HepG2 (cell line): ENCODE measurements at regions not wholly inside any gene's neighbourhood (a gene's known extent, or its start where the extent isn't known, plus 50 kb on each side); places are given as distances from the start of the nearest gene placed in this dataset.

Experiments
- ATAC-seq: fragments of 200-7000 bp; cut with Tn5 transposase; 3 replicates; pipeline ENCODE4 v1.9.1; 2020; ENCODE audit warnings: mild to moderate bottlenecking, moderate library complexity
- BruUV-seq: library from RNA; stranded (reverse); fragments of 400-500 nt; replicated peaks from 2 replicates; lab custom pipeline; 2021; lab: Mats Ljungman, UMichigan
- CTCF ChIA-PET: fragments of 300-600 bp; formaldehyde crosslinking; extraction: SDS; loops from one replicate; lab custom pipeline; 2021; ENCODE audit warnings: low total read pairs, inconsistent platforms, low intra/inter-chr PET ratio; lab: Yijun Ruan, JAX
- POLR2A ChIA-PET: fragments of 350-600 bp; sonication (Branson Sonifier 250); formaldehyde crosslinking; loops from one replicate; lab custom pipeline; 2020; ENCODE audit warnings: antibody characterized with exemption, inconsistent platforms; lab: Yijun Ruan, JAX
- DNase-seq: peaks from one replicate; pipeline ENCODE4 v3.0.0-alpha.2; 2015; ENCODE audit warnings: low spot score
- FAIRE-seq: peaks from 3 replicates; lab custom pipeline; 2011; peaks lifted over from hg19 to GRCh38; lab: Jason Lieb, UNC
- H2AFZ ChIP-seq: one replicate; pipeline ENCODE4 v1.6.1; 2011; ENCODE audit warnings: low read length, inconsistent platforms
- H3K27ac ChIP-seq: fragments of 300-600 bp; 3 replicates; pipeline ENCODE4 v1.8.0; 2011; ENCODE audit warnings: mixed run types, mild to moderate bottlenecking, mixed read lengths, low read length, inconsistent platforms; ENCODE audit not compliant: insufficient read depth; ENCODE audit errors: extremely low read length
- H3K27me3 ChIP-seq, 2 experiments: fragments of 200-600 bp in 1 of 2; 2 replicates in 1 of 2; 3 replicates in 1 of 2; pipeline versions ENCODE4 v1.6.0 to v1.8.0; 2011; ENCODE audit warnings: low read length in 2 of 2, mild to moderate bottlenecking in 2 of 2, moderate library complexity in 2 of 2, inconsistent platforms in 1 of 2; ENCODE audit not compliant: insufficient read depth in 2 of 2, control insufficient read depth in 1 of 2
- H3K36me3 ChIP-seq, 2 experiments: fragments of 200-600 bp in 1 of 2; replicated peaks in 1 of 2; 2 replicates in 1 of 2; 3 replicates in 1 of 2; pipeline versions ENCODE4 v1.5.1 to v1.8.0; 2011; ENCODE audit warnings: low read length in 2 of 2, inconsistent platforms in 1 of 2; ENCODE audit not compliant: insufficient read depth in 2 of 2, control insufficient read depth in 1 of 2
- H3K4me1 ChIP-seq: 2 replicates; pipeline ENCODE4 v1.5.1; 2012; ENCODE audit warnings: low read length, inconsistent platforms; ENCODE audit not compliant: insufficient read depth
- H3K4me2 ChIP-seq: 2 replicates; pipeline ENCODE4 v1.6.0; 2011; ENCODE audit warnings: low read depth, low read length, inconsistent platforms
- H3K4me3 ChIP-seq, 3 experiments: fragments of 200-600 bp in 1 of 3; sonication (generic), shearing (Covaris generic) in 1 of 3; replicated peaks in 1 of 3; 2 replicates each; pipeline ENCODE4 v1.5.1; 2011 to 2016; ENCODE audit warnings: low read length in 3 of 3, inconsistent platforms in 2 of 3, low read depth in 2 of 3, mild to moderate bottlenecking in 2 of 3, control low read depth in 1 of 3, mixed read lengths in 1 of 3; ENCODE audit not compliant: insufficient read depth in 1 of 3
- H3K79me2 ChIP-seq: one replicate; pipeline ENCODE4 v1.6.1; 2011; ENCODE audit warnings: low read length, inconsistent platforms; ENCODE audit not compliant: insufficient read depth
- H3K9ac ChIP-seq: 2 replicates; pipeline ENCODE4 v1.6.0; 2011; ENCODE audit warnings: mild to moderate bottlenecking, low read depth, low read length, inconsistent platforms; ENCODE audit not compliant: insufficient read depth
- H3K9me3 ChIP-seq: 2 replicates; pipeline ENCODE4 v1.5.1; 2012; ENCODE audit warnings: mild to moderate bottlenecking, low read length
- H4K20me1 ChIP-seq: 2 replicates; pipeline ENCODE4 v1.6.0; 2011; ENCODE audit warnings: inconsistent platforms, mild to moderate bottlenecking, low read length, moderate library complexity; ENCODE audit not compliant: insufficient read depth
- MLXIP ChIP-seq: sonication (generic); formaldehyde crosslinking; IDR thresholded peaks from 2 replicates; pipeline ENCODE4 v1.9.0; 2021; ENCODE audit warnings: missing genetic modification reagents, borderline replicate concordance
- NCOR1 ChIP-seq: fragments of 200-600 bp; sonication (generic); IDR thresholded peaks from 2 replicates; pipeline ENCODE4 v1.7.0; 2017; ENCODE audit warnings: antibody characterized with exemption, low read length, borderline replicate concordance
- NFYB ChIP-seq: sonication (generic); formaldehyde crosslinking; IDR thresholded peaks from 2 replicates; pipeline ENCODE4 v1.4.0; 2020; ENCODE audit warnings: missing genetic modification reagents
- PHF21A ChIP-seq: sonication (generic); formaldehyde crosslinking; IDR thresholded peaks from 2 replicates; pipeline ENCODE4 v1.5.0; 2020; ENCODE audit warnings: mild to moderate bottlenecking, missing genetic modification reagents
- POGK ChIP-seq: sonication (generic); formaldehyde crosslinking; conservative IDR thresholded peaks from 2 replicates; pipeline ENCODE4 v1.8.0; 2022; ENCODE audit warnings: mild to moderate bottlenecking, moderate library complexity, missing genetic modification reagents
- SATB2 ChIP-seq: sonication (generic); formaldehyde crosslinking; IDR thresholded peaks from 2 replicates; pipeline ENCODE4 v1.5.0; 2020; ENCODE audit warnings: missing genetic modification reagents
- SMARCC2 ChIP-seq: fragments of 450-650 bp; IDR thresholded peaks from 2 replicates; pipeline ENCODE4 v1.6.1; 2017; ENCODE audit warnings: antibody characterized with exemption, mild to moderate bottlenecking
- SUZ12 ChIP-seq: fragments of 150-350 bp; IDR thresholded peaks from 2 replicates; pipeline ENCODE4 v1.6.1; 2014; ENCODE audit warnings: low read depth, low read length
- ZNF3 ChIP-seq: IDR thresholded peaks from 2 replicates; pipeline ENCODE4 v1.7.0; 2017; ENCODE audit warnings: inconsistent platforms
- ZNF761 ChIP-seq: sonication (generic); formaldehyde crosslinking; conservative IDR thresholded peaks from 2 replicates; pipeline ENCODE4 v1.4.0; 2020; ENCODE audit warnings: mild to moderate bottlenecking, missing genetic modification reagents
- ZNF773 ChIP-seq: sonication (generic); formaldehyde crosslinking; IDR thresholded peaks from 2 replicates; pipeline ENCODE4 v1.4.0; 2020; ENCODE audit warnings: missing genetic modification reagents, borderline replicate concordance
- ZXDC ChIP-seq: sonication (generic); formaldehyde crosslinking; IDR thresholded peaks from 2 replicates; pipeline ENCODE4 v1.5.0; 2020; ENCODE audit warnings: mild to moderate bottlenecking, missing genetic modification reagents
- WGBS: methylation state at CpG from one replicate; pipeline ENCODE4 v1.1.6; 2017; ENCODE audit warnings: low lambda C conversion rate; 5-methylcytosine and 5-hydroxymethylcytosine counted together
- in situ Hi-C: cut with HindIII; loops from 2 replicates; pipeline ENCODE4 v1.10.0; 2017; ENCODE audit warnings: low pct_unique_long_range_greater_than_20kb; ENCODE audit not compliant: extremely low pct_ligation_motif_present
- intact Hi-C: fragments of 100-400 bp; cut with micrococcal nuclease; formaldehyde crosslinking; loops from one replicate; pipeline ENCODE4 v1.10.0; 2022; ENCODE audit not compliant: unreplicated experiment

GRCh38 chr6:4470698-4471210 lies 305.4 kb upstream of the CDYL start:
- Histone ChIP-seq H4K20me1 (no peaks in the 10 kb centered on the region), H3K27me3 (peaks cover 0 to 33% of the 10 kb centered on the region in 2 experiments; a peak in 3 of 5 replicates), H2AFZ (no peak overlapping the region), H3K27ac (no peak overlapping the region), H3K9me3 (peaks cover 18% of the 10 kb centered on the region), H3K4me3 (no peak overlapping the region), H3K36me3 (no peaks in the 10 kb centered on the region), H3K79me2 (no peaks in the 10 kb centered on the region), H3K4me2 (no peak overlapping the region), H3K9ac (no peak overlapping the region), H3K4me1 (no peaks in the 10 kb centered on the region)
- POLR2A ChIA-PET: no interaction called here
- no peak for FAIRE-seq
- intact Hi-C loops: no loop called here
- CTCF ChIA-PET: no interaction called here
- no peak for ATAC-seq
- WGBS: 19% methylated on average over 7 of the region's 7 CpGs
- in situ Hi-C loops: no loop called here
- no peak for DNase-seq
- no TSS peak for BruUV-seq
- TF ChIP-seq ZXDC (CRISPR knock-in tag) (no peak), SATB2 (CRISPR knock-in tag) (no peak), NCOR1 (no peak), SMARCC2 (no peak), NFYB (CRISPR knock-in tag) (no peak), PHF21A (no peak), ZNF773 (CRISPR knock-in tag) (no peak), SUZ12 (no peak), POGK (no peak), ZNF3 (CRISPR knock-in tag) (no peak), MLXIP (CRISPR knock-in tag) (no peak), ZNF761 (CRISPR knock-in tag) (no peak)
